HG03095 (cell line): ENCODE measurements at regions not wholly inside any gene's neighbourhood (a gene's known extent, or its start where the extent isn't known, plus 50 kb on each side); places are given as distances from the start of the nearest gene placed in this dataset.
"Not testable (repeated sequence)": the region's sequence is repeated elsewhere in the genome, so short reads cannot be mapped to it uniquely, and the experiment has no call there.

Experiments
- ATAC-seq: cut with Tn5 transposase; IDR thresholded peaks from one replicate; pipeline ENCODE4 v1.9.1; 2021; ENCODE audit warnings: moderate library complexity; ENCODE audit not compliant: unreplicated experiment

DNA sequence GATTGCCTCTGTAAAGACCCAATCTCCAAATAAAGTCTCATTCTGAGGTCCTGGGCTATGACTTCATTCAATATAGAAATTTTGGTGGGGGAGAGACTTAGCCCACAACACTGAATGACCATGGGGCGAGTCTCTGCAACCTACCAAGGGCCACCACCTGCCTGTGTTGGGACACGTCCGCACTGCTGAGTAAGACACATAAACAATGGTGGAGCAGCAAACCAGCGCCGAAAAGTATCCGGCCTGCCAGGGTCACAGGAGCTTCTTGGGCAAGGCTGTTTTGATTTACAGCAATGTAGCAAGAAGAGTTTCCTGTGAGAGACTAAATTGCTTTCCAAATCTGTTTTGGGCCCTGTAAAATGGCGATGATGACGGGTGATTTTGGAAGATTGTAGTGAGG, 122.3 kb downstream of the SHANK2 start:
- ATAC-seq: no peak

DNA sequence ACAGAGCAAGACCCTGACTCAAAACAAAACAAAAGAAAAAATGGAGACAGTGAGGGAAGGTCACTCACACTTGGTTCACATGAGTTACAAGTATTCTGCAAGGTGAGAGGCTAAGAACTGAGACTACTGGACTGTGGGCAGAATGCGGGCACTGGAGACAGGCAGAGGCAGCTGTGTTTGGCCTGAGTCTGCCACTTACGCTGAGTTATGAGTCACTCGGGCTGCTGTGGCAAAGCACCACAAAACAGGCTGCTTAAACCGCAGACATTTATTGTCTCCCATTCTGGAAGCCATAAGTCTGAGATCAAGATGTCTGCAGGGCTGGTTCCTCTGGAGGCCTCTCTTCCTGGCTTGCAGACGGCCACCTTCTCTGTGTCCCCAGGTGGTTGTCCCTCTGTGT, 122.8 kb downstream of the SHANK2 start:
- ATAC-seq: no peak

DNA sequence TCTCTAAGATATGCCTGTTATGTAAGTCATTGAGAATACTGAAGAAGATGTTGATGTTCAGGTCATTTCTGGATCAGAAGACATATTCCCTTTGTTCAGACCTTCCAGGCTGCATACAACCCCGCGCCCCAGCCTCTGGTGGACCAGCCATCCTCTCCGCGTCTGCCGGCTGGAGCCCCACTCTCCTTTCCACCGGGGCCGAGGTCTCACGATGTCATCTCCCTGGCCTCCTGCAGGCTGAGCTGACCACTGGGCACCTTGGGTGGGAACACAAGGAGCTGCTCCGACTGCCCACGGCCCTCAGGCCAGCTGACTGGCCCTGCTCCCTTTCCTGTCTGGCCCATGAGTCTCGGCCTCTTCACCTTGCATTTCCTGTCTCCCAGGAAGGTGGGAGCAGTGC, 124.6 kb downstream of the SHANK2 start:
- ATAC-seq: no peak

DNA sequence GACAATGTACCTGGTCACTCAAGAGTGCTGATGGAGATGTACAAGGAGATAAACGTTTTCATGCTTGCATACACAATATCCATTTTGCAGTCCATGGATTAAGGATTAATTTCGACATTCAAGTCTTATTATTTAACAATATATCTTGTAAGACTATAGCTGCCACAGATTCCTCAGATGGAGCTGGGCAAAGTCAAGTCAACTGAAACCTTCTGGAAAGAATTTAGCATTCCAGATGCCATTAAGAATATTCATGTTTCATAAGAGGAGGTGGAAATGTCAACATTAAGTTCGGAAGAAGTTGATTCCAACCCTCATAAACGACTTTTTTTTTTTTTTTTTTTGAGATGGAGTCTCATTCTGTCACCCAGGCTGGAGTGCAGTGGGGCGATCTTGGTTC, 126.0 kb downstream of the SHANK2 start:
- ATAC-seq: not testable (repeated sequence)

DNA sequence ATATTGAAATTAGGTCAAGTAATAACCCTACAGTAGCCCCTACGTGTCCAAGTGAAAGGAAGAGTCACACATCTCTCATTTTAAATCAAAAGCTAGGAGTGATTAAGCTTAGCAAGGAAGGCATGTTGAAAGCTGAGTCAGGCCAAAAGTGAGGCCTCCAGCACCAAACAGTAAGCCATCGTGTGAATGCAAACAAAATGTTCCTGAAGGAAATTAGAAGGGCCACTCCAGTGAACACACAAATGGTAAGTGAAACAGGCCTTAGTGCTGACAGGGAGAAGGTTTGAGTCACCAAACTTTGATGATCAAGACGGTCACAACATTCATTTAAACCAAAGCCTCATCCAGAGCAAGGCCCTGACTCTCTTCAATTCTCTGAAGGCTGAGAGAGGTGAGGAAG, 127.2 kb downstream of the SHANK2 start:
- no peak for ATAC-seq

DNA sequence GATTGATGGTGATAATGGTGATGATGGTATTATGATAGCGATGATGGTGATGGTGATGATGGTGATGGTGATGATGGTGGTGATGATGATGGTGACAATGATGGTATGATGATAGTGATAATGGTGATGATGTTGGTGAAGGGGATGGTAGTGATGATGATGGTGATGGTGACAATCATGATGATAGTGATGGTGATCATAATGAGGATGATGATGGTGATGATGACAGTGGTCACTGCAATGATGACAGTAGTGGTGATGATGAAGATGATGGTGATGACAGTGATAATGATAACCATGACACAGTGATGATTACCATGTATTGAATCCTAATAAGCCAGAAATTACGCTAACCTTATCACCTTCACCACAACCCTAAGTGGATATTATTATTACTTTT, 128.2 kb downstream of the SHANK2 start:
- no peak for ATAC-seq

DNA sequence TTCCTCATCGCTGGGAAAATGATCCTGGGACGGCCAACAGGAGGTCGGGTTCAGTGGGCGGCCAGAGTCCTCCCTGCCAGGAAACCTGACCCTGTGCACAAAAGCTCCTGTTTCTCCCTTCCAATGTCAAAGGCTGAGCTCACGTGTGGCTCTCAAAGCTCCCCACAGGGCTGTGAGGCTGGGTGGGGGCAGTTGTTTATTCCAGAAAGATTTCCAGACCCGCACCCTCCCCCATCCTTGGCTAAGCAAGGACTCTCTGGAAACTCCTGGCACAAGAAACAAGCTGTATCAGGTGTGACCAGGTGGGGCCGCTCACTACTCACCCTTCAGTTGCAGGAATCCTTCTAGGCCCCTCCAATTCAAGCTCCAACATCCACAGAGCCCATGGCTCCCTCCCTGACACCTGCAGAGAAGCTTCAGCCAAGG, 131.9 kb downstream of the SHANK2 start:
- no peak for ATAC-seq

DNA sequence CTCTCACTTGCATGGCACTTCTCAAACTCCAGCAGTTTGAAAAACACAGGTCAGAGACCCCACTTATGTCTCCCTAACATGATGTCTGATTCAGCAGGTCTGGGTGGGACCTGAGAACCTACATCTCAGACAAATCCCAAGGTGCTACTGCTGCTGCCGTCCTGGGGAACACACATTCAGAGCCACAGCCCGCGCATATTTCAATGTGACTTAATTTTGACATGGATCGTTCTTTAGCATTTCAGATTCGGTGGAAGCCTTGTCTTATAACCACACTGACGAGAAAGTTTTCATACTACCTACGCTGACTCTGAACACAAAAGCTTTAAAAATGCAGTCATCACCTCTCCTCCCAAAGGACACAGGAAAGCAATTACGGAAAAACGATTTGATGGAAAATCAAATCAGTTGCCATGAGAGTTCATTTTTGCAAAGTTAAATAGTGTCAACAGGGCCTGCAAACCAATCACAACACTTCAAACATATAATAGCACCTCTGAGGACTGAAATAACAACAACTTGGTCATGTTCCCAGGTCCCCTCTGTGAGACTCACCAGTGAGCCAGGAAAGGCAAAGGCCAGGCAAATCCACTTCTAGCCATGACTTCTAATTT, 132.6 kb downstream of the SHANK2 start:
- ATAC-seq: no peak

DNA sequence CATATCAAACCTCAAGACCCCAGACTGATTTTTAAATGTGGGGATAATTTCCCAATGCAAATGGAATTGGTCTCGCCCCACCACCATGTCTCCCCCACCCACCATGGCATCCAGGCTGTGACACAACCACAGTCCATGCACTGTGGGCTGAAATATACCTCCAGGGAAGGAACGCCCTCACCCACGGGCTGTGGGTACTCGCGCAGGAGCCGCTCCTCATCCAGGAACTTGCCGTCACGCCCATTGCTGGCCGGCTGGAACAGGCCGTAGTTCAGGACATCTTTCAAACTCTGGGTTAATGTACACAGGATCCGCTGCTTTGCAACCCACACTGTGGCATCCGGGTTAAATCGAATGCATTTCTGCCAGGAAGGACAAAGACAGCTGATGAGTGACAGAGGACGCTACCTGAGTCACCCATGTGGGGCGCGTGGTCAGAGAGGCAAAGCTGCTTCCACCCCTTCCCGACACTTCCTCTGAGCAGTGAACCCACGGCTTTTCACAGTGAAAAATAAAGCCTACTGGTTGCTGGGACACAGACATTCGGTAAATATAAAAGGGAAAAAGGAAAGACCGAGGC, 133.6 kb downstream of the SHANK2 start:
- ATAC-seq: no peak

DNA sequence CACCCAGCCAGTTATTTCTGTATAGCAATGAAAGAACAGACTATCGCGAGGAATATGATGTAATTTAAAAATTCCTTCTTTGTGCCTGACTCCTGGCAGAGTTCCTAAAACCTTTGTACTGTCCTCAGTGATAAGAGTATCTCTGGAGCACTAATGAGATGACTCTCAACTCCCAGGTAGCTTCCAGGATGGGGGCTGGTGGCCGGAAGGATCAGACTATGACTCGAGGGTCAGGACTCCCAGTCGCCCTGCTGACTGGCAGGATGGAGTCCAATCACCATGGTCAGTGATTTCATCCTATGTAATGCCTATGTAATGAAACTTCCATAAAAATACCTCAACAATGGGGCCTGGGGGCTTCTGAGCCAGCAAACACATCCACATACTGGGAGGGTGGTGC, 135.1 kb downstream of the SHANK2 start:
- no peak for ATAC-seq

DNA sequence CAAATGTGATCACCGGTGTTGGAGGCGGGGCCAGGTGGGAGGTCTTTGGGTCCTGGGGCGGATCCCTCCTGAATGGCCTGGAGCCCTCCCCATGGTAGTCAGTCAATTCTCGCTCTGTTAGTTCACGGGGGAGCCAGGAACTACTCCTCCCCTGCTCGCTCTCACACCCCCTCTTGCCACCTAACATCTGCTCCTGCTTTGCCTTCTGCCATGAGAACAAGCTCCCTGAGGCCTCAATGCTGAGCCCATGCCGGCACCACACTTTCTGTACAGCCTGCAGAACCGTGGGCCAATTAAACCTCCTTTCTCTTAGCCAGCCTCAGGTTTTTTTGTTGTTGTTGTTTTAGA, 135.7 kb downstream of the SHANK2 start:
- ATAC-seq: no peak

DNA sequence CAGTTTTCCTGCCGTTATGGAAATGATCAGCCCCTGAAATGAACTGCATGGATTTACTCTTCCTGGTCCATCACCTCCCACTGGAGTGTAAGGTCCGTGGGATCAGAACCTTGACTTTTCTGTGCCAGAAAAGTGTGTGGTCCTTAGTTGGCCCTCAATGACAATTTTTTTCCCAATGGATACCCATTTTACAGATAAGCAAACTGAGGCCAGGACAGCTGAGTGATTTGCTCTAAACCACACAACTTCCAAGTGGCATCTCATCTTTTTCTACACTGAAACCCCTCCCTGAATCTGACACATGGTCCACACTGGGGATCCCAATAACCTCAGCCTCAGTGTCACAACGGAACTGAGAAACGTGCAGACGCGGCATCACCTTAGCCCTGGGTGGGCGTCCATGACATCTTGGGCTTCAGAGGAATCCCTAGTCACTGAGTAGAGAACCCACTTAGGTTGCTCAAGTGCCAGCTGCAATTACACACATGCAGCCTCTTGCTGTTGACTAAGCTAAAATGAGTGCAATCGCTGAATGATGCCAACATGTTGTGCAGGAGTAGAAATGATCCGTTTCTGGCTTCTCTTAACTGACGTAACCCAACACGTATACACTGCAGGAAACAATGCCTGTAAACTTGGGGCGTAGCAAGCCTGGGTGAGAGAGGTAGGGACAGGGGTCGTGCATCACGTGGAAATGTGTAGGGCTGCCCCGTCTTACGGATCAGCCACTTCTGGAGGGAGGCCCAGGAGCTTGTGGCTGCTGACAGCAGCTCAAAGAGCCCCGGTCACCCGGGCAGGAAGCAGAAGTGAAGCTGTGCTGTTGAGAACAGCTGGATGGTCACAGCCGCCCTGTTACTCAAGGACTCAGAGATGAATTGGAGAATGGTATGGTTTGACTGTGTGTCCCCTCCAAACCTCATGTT, 136.3 kb downstream of the SHANK2 start:
- ATAC-seq: no peak

DNA sequence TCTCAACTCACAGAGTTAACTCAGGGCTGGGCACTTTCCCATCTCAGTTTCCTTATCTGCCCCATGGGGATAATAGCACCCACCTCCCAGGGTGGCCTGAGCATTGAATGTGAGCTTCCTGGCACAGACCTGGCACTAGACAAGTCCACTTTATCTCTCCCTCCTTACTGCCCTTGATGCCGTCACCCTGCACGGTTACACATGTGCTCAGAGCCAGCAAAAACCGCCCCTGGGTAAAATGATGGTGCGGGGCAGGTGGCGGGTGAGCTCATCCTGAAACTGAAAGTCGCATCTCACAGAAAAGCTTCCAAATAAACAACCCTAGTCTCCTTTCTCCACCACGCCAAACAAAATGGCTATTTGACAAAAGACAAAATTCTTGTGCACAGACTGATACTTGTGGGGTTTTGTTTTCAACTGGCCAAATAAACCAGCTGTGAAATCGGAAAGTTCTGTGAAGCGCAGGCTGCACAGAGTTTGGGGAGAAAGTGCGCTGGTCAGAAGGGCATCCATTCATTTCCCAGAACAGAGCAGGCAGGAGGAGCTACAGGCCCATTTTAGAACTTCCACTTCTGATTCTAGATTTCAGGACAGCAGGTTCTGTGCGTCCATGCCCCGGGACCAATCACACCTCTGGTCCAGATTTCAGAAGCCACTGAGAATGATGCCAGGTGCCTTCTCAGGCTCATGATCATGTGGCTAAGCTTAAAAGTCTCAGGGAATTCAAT, 138.1 kb downstream of the SHANK2 start:
- ATAC-seq: no peak

DNA sequence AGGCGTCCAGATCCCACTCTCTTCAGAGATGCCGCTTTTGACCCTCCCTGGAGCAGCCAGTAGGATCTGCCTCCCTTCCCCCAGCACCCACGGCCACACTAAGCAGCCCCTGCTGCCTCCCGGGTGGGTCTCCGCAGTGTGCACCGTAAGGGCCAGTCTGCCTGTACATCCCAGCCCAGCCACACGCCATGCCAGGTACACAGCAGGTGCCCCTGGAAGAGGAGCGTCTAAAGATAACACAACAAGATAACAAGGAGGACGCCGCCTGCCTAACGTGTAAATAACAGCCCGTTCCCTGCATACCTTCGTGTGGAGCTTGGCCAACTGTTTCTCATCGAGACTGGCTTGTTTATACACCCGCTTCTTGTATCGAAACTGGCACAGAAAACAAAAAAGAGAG, 139.4 kb downstream of the SHANK2 start:
- no peak for ATAC-seq

DNA sequence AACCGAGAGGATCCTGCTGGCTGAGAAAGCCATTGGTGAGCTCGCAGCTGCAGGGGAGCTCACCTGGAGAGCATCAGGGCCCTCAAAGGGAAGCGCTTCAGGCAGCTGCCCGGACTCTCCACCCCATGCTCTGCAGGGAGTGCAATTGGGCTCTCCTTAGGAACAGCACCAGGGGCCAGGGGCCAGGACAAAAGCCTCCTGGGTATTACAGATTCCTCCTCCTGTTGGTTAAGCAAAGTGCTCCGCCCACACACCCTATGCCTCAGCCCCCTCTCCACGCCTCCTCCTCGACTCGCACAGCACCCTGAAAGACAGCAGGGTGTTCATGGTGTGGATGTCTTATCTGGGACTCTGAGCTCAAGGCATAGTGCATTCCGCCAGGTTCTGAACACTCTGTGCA, 139.9 kb downstream of the SHANK2 start:
- no peak for ATAC-seq

DNA sequence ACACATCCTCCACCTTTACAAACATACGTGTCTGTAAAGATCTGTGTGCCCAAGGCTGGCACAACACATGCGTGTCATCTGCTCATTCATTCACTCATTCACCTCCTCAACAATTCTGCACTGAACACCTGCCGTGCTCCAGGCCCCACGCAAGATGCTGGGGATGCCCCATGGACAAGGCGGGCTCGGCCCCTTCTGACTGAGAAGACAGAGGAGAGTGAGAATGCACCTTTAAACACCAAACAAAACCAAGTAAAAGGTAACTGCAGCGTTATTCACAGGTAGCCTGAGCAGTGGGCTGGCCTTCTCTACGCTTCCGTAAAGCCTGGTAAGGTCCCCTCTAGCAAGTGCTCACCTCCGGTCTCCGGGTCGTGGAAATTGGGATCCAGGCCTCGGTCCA, 142.8 kb downstream of the SHANK2 start:
- no peak for ATAC-seq

DNA sequence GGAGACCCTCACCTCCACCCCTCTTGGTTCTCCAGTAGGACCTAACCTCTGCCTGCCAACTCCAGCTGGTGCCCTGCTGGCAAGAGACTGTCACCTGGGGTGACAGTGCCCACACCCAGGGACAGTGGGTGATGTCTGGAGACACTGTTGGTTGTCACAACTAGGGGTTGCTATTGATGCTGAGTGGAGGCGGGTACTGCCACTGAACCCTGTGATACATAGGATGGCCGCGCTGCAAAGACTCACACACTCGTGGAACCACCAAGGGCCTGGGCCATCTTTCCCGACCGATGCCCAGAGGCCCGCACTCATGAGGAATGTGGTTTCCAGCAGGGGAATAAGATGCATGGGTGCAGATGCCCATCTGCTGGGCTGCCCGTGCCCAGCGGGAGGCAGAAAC, 143.2 kb downstream of the SHANK2 start:
- no peak for ATAC-seq

DNA sequence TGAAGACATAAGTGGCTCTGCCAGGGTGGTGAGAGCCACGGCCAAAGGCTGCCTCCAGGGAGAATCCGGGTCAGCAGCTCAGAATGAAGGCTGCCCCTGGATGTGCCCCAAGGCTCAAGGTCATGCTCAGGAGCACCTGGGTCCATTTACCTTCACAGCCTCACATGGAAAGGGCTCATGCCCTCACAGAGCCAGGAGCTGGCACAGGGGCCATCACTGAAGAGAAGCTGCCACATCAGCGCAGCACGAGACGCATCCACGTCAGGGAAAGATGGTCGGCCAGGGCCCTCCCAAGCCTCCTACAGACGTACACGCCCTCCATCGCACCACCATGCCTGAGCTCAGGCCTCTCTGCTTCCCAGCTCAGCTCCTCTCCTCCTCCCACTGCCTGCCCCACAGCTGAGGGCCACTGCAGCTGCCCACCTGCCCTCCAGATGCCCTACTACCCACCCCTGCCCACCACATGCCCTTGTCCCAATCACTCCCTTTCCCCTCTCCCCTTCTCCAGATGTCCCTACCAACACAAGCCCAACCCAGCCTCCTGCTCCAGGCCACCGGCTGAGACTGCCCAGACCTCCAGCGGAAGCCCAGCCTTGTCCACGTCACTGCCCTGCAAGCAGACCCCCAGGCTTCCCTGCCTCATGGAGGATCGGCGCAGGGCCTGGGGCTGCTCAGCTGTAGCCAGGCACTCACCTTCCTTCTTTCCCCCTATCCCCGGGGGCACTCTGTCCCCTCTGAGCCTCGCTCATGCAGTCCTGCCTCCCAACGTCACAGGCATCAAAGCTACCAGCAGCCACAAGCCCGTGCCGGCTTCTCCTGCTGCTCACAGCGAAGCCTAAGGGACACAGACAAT, 144.1 kb downstream of the SHANK2 start:
- no peak for ATAC-seq

DNA sequence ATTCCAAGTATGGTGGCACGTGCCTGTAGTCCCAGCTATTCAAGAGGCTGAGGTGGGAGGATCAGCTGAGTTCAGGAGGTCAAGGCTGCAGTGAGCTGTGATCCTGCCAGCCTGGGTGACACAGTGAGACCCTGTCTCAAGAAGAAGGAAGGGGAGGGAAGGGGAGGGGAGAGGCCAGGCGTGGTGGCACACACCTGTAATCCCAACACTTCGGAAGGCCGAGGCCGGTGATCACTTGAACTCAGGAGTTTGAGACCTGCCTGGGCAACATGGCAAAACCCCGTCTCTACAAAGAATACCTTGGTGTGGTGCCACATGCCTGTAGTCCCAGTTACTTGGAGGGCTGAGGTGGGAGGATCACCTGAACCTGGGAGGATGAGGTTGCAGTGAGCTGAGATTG, 145.7 kb downstream of the SHANK2 start:
- ATAC-seq: no peak

DNA sequence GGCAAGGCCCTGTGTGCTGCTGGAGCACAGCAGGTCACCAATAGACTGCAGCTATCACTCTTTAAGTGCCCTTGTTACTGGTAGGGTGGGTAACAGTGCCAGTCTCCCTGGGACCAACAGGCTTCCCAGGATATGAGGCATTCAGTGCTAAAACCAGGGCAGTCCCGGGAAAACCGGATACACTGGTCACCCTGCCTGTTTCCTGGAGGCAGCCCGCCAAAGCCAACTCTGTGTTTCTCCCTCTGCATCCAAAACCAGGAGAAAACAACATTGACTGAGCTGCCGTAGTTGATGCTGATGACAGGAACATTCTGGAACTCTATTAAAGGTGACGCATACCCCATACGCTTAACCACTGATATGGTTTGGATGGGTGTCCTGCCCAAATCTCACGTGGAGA, 149.1 kb downstream of the SHANK2 start:
- no peak for ATAC-seq
